ENCODE measurements at regions not wholly inside any gene's neighbourhood (a gene's known extent, or its start where the extent isn't known, plus 50 kb on each side); places are given as distances from the start of the nearest gene placed in this dataset.

DNA sequence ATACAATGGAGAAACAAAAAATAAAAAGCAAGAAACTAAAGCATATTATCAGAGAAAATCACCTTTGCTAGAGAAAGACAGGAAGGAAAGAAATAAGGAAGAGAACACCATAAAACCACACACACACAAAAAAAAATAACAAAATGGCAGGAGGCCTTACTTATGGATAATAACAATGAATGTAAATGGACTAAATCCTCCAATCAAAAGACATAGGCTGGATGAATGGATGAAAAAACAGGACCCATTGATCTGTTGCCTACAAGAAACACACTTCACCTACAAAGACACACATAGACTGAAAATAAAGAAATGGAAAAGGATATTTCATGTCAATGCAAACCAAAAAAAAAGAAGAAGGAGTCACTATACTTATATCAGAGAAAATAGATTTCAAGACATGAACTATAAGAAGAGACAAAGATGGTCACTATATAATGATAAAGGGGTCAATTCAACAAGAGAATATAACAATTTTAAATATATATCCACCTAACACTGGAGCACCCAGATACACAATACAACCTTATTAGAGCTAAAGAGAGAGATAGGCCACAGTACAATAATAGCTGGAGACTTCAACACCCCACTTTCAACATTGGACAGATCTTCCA is 693.6 kb downstream of the HACE1 start:
- TF ChIP-seq, protein P1, sequence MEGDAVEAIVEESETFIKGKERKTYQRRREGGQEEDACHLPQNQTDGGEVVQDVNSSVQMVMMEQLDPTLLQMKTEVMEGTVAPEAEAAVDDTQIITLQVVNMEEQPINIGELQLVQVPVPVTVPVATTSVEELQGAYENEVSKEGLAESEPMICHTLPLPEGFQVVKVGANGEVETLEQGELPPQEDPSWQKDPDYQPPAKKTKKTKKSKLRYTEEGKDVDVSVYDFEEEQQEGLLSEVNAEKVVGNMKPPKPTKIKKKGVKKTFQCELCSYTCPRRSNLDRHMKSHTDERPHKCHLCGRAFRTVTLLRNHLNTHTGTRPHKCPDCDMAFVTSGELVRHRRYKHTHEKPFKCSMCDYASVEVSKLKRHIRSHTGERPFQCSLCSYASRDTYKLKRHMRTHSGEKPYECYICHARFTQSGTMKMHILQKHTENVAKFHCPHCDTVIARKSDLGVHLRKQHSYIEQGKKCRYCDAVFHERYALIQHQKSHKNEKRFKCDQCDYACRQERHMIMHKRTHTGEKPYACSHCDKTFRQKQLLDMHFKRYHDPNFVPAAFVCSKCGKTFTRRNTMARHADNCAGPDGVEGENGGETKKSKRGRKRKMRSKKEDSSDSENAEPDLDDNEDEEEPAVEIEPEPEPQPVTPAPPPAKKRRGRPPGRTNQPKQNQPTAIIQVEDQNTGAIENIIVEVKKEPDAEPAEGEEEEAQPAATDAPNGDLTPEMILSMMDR (IDR thresholded peaks at IDR 0.05), result no peak
- TF ChIP-seq ZFX (IDR thresholded peaks at IDR 0.05; ENCODE audit: borderline replicate concordance), result no peak
- no peak overlapping the region for H3K27ac ChIP-seq

DNA sequence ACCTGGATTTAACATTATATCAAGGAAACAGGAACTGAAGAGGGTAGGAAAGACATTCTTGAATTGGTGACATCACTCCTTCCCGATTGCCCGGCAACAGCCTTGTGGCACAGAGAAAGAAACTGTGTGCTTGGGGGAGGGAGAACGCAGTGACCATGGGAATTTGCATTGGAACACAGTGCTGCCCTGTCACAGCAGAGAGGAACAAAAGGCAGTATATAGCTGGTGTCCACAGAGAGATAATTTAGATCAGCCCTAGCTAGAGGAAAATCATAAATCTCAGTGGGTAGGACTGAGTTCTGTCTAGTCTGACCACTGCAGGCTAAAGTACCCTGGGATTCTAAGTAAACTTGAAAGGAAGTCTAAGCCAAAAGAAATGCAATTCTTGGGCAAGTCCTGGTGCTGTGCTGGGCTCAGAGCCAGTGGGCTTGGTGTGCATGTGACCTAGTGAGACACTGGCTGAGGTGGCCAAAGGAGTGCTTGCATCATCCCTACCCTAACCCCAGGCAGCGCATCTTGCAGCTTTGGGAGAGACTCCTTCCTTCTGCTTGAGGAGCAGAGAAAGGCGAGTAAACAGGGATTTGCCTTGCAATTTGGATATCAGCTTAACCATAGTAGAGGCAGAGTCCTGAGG is 697.6 kb downstream of the HACE1 start:
- H3K27ac ChIP-seq, result no peak overlapping the region
- no peak for TF ChIP-seq ZFX (IDR thresholded peaks at IDR 0.05; ENCODE audit: borderline replicate concordance)
- TF ChIP-seq, protein P1 (IDR thresholded peaks at IDR 0.05), result no peak

DNA sequence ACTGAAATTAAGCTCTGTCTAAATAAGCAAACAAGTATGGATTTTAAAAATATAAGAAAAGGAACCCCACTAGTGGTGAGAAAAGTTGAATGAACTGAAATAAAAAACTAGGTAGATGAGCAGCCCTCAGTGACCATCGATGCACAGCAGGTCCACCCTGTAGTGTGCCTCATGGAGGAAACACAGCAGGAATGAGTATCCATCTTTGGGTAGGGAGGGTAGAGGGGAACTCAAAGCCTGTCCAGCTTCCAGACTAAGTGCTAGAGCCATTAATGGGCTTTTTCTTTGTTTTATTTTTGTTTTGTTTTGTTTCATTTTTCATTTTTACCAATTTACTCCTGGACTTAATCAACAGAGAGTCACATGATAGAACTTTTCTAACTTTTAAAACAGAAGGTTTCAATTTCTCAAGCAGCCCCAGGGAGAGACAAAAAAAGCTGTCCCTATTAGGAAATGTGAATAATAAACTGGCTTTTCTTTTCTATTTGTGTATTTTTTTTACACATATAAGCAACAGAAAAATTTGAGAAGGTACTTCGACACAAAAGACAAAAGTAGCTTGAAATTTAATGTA is 700.6 kb downstream of the HACE1 start:
- no peak overlapping the region for H3K27ac ChIP-seq
- TF ChIP-seq ZFX (IDR thresholded peaks at IDR 0.05; ENCODE audit: borderline replicate concordance), result no peak
- TF ChIP-seq, protein P1 (IDR thresholded peaks at IDR 0.05), result no peak

DNA sequence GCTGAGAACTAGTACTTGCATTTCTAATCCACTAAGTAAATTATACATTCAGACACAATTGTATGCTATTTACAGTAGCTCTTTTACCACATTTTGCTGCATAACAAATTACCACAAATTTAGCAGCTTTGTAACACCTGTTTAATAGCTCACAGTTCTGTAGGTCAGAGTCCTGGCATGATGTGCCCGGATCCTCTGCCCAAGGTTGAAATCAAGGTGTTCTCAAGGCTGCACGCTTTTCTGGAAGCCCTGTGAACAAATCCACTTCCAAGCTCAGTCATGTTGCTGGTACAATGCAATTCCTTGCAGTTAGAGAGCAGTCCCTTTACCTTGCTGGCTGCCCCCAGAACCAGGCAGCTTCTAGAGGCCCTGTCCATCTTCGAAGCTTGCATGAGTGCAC is 716.0 kb downstream of the HACE1 start:
- TF ChIP-seq, protein P1 (IDR thresholded peaks at IDR 0.05), result no peak

DNA sequence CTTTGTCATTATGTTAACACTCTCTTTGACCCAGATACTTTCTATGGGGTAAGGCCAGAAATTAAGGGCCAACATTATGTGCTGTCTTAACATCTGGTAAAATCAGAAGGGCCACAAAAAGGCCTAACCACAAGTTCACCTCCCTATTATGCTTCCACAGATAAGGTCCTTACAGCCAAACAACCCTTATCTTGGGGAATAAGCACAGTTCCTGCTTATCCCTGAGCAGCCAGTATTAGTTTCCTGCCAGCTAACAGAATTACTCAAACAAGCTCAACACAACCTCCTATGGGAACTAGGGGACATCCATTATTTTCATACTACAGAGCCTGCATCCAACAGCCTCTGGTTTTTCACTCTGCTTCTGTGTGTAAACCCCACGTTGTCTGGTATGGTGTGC is 724.8 kb downstream of the HACE1 start:
- TF ChIP-seq, protein P1 (IDR thresholded peaks at IDR 0.05), result no peak
- no peak for TF ChIP-seq ZFX (IDR thresholded peaks at IDR 0.05; ENCODE audit: borderline replicate concordance)
- no peak overlapping the region for H3K27ac ChIP-seq

More for the DNA sequence above, 716.0 kb downstream of the HACE1 start:
- no peak overlapping the region for H3K27ac ChIP-seq

DNA sequence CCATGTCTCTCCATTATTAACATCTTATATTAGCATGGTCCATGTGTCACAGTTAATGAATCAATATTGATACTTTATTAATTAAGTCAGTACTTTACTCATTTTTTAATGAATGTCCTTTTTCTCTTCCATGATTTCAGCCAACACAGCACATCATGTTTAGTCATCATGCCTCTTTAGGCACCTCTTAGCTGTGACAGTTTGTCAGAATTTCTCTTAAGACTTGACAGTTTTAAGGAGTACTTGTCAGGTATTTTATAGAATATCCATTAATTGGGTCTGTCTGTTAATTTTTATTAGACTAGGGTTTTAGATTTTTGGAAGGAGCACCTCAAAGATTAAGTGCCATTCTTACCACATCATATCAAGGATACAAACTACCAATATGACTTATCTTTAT is 729.4 kb downstream of the HACE1 start:
- H3K27ac ChIP-seq, result no peak overlapping the region

More for the DNA sequence above, 729.4 kb downstream of the HACE1 start:
- TF ChIP-seq ZFX (IDR thresholded peaks at IDR 0.05; ENCODE audit: borderline replicate concordance), result no peak
- TF ChIP-seq, protein P1 (IDR thresholded peaks at IDR 0.05), result no peak

Data from 22Rv1 (cell line).